Activated naive CD4-positive, alpha-beta T cell treated with anti-CD3 and anti-CD28 coated beads, Interleukin-2, amount 10 ng/mL, durations not matched to agents 7 days and 5 days (primary cell): ENCODE measurements at regions not wholly inside any gene's neighbourhood (a gene's known extent, or its start where the extent isn't known, plus 50 kb on each side); places are given as distances from the start of the nearest gene placed in this dataset.

ENCODE experiments used
- CTCF ChIA-PET: fragments of 350-600 bp; sonication (Branson Sonifier 250); formaldehyde crosslinking; loops from one replicate; lab custom pipeline; 2021; ENCODE audit warnings: antibody characterized with exemption; lab: Charles Lee
- DNase-seq: peaks from one replicate; pipeline ENCODE4 v3.0.0-alpha.2; 2020
- H3K27ac Mint-ChIP-seq: one replicate; pipeline ENCODE4 v1.8.0; 2021; ENCODE audit warnings: mild to moderate bottlenecking, moderate library complexity, mixed read lengths
- H3K27me3 Mint-ChIP-seq: one replicate; pipeline ENCODE4 v1.8.0; 2021; ENCODE audit warnings: mild to moderate bottlenecking, mixed read lengths
- H3K36me3 Mint-ChIP-seq: one replicate; pipeline ENCODE4 v1.8.0; 2021; ENCODE audit warnings: mixed read lengths
- H3K4me1 Mint-ChIP-seq: one replicate; pipeline ENCODE4 v1.8.0; 2021; ENCODE audit warnings: mixed read lengths
- H3K4me3 Mint-ChIP-seq: one replicate; pipeline ENCODE4 v1.8.0; 2021; ENCODE audit warnings: mild to moderate bottlenecking, moderate library complexity, mixed read lengths
- H3K9me3 Mint-ChIP-seq: one replicate; pipeline ENCODE4 v1.8.0; 2021; ENCODE audit warnings: mixed read lengths

DNA sequence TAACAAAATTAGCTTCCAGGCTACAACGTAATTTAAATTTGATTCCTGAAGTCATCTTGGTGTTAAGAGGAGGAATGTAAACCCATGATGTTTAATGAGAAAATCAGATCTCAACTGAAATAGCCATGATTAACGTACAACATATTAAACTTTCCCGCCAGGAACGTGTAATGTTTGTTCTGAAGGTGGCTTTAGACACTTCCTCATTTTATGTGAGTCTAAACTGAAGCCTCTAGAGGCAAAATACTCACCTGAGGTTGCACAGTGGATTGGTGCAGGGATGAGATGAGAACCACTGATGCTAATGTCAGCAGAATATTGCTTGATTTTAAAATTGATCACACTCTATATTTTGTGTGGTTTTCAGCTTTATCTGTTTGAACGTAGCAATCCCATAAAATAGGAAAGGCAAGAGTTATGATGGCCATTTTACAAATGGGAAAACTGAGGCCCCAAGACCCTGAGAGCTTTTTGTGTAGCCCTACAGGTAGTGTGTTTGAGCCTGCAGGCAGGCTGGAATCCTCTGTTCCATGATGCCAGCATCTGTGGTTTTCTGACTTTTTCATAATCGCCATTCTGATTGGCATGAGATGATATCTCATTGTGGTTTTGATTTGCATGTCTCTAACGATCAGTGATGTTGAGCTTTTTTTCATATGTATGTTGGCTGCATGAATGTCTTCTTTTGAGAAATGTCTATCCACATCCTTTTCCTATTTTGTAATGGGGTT lies 243.7 kb upstream of the BMPER start:
- Mint-ChIP-seq H3K27ac (no peak overlapping the region), H3K36me3 (no peaks in the 10 kb centered on the region), H3K9me3 (no peaks in the 10 kb centered on the region), H3K4me3 (no peak overlapping the region), H3K4me1 (no peaks in the 10 kb centered on the region), H3K27me3 (no peaks in the 10 kb centered on the region)
- CTCF ChIA-PET = no interaction called here
- no peak for DNase-seq

DNA sequence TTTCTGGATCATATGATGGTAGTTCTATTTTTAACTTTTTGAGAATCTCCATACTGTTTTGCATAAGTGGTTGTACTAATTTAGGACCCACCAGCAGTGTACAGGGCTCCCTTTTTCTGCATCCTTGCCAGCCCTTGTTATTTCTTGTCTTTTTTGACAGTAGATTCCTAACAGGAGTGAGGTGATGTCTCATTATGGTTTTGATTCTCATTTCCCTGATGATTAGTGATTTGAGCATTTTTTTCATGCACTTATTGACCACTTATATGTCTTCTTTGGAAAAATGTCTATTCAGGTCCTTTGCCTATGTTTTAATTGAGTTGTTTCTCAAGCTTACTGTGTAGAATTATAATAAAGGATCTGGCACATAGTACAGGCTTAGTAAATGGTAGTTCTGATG lies 238.8 kb upstream of the BMPER start:
- H3K27ac Mint-ChIP-seq = no peak overlapping the region
- H3K9me3 Mint-ChIP-seq = no peaks in the 10 kb centered on the region
- H3K4me3 Mint-ChIP-seq = no peak overlapping the region
- H3K36me3 Mint-ChIP-seq = no peaks in the 10 kb centered on the region
- no peak for DNase-seq
- H3K27me3 Mint-ChIP-seq = no peaks in the 10 kb centered on the region
- CTCF ChIA-PET = no interaction called here
- no peaks in the 10 kb centered on the region for H3K4me1 Mint-ChIP-seq

DNA sequence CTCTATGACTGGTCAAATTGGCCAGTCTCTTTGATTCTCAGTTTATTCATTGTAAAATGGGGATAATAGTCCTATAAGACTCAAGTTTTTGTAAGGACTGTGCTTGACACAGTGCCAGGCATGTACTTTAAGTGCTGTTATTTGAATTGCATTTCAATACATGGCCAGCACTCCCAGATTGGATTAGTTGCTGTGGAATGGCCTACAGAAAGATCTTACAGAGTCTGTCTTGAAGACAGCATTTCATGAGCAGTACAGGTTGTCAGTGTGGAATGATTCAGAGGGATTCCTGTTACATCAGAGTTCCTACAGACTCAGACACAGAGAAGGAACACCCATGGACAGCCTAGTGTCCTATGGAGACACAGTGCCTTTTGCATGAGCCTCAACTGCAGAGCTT lies 238.1 kb upstream of the BMPER start:
- H3K27ac Mint-ChIP-seq = no peak overlapping the region
- no peaks in the 10 kb centered on the region for H3K4me1 Mint-ChIP-seq
- DNase-seq = no peak
- H3K9me3 Mint-ChIP-seq = no peaks in the 10 kb centered on the region
- CTCF ChIA-PET = no interaction called here
- no peak overlapping the region for H3K4me3 Mint-ChIP-seq
- no peaks in the 10 kb centered on the region for H3K36me3 Mint-ChIP-seq
- no peaks in the 10 kb centered on the region for H3K27me3 Mint-ChIP-seq

DNA sequence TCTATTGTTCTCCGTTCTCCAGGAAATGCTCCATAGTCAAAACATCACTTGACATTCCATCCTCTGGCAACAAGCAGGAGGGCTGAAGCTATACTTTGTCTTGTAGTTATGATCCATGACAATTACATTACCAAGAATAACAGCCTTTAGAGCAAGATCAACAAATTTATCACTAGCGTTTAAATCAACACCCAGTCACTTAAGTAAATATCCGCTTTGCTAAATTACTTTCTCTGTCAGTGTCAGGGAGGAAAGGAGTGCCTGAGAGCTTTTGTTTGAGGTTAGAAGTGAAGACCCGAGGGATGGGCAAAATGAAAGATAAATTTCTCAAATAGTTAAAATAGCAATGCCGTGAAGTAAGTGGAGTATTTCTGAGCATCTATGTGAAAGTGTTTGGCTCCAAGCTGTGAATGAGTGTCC lies 236.1 kb upstream of the BMPER start:
- CTCF ChIA-PET = interaction anchor here (1.0 kb wide), 1 partner anchor 12 kb away, joined by 4 read pairs; no protein-coding TSS in a partner anchor
- no peaks in the 10 kb centered on the region for H3K27me3 Mint-ChIP-seq

DNA sequence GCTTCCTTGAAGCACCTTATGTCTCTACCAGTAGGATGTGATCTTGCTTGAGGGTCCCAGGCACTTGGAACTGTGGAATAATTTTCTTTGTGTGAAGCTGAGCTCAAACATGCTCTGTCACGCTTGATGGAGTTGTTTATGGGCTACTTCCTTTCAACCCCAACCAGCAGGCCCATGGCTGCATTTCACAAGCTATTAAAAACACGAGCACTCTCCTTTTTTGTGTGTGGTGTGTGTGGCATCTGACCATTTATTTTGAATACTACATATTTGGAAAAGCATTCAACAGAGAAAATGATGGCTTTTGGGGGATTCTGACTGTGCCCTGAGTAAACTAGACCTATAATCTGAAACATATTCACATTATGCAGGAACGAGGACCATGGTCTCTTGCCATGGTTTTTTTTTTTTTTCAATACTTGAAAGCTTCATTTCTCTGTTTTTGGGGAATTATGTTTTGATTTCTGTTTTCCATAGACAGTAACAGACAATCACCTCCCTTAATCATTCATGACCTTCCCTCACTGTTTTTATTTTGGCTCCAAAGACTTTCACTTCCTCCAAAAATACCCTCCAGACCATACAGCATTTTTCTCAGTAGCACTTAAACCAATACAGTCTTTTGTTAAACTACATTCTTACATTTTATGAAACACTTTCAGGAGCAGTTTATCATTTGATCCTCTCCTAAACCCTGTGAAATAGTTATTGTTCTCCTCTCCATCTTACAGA lies 233.6 kb upstream of the BMPER start:
- Mint-ChIP-seq H3K36me3 (no peaks in the 10 kb centered on the region), H3K4me3 (no peak overlapping the region), H3K27ac (no peak overlapping the region), H3K27me3 (no peaks in the 10 kb centered on the region), H3K9me3 (no peaks in the 10 kb centered on the region), H3K4me1 (no peaks in the 10 kb centered on the region)
- CTCF ChIA-PET = no interaction called here
- no peak for DNase-seq

More for the DNA sequence above, 236.1 kb upstream of the BMPER start:
- H3K27ac Mint-ChIP-seq = no peak overlapping the region
- no peak overlapping the region for H3K4me3 Mint-ChIP-seq
- H3K4me1 Mint-ChIP-seq = no peaks in the 10 kb centered on the region
- H3K36me3 Mint-ChIP-seq = no peaks in the 10 kb centered on the region
- no peak for DNase-seq
- H3K9me3 Mint-ChIP-seq = no peaks in the 10 kb centered on the region

DNA sequence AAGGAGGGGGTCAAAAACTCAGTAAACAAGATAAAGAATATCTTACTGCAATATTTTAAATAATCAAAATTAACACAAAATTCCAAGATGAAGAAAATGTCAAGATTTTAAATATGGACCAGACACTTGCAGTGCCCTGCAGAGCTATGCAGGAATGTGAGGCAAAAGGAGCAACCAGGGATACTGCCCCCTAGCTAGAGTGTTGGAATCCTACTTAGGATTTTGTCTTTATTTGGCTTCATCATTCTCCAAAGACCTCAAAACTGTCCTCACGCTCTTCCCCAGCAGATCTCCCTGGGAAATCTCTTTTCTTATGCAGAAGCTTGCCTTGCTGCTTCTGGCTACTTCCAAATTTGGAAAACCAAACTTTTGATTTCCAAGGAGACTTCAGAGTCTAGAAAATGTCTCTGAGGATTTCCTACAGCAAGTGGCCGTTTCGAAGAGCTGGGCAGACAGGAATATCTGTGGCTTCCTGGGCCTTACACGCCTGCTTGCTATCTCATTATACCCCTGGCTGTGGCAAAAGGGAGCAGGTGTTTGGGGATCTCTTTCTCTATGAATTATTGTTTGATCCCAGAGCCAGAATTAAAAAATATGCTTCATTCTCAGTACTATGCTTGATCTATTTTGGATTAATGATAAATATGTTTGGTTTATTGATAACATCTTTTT lies 232.2 kb upstream of the BMPER start:
- H3K4me3 Mint-ChIP-seq = no peak overlapping the region
- no peaks in the 10 kb centered on the region for H3K4me1 Mint-ChIP-seq
- no peaks in the 10 kb centered on the region for H3K27me3 Mint-ChIP-seq
- no peaks in the 10 kb centered on the region for H3K9me3 Mint-ChIP-seq
- CTCF ChIA-PET = no interaction called here
- H3K27ac Mint-ChIP-seq = no peak overlapping the region
- no peaks in the 10 kb centered on the region for H3K36me3 Mint-ChIP-seq
- no peak for DNase-seq

DNA sequence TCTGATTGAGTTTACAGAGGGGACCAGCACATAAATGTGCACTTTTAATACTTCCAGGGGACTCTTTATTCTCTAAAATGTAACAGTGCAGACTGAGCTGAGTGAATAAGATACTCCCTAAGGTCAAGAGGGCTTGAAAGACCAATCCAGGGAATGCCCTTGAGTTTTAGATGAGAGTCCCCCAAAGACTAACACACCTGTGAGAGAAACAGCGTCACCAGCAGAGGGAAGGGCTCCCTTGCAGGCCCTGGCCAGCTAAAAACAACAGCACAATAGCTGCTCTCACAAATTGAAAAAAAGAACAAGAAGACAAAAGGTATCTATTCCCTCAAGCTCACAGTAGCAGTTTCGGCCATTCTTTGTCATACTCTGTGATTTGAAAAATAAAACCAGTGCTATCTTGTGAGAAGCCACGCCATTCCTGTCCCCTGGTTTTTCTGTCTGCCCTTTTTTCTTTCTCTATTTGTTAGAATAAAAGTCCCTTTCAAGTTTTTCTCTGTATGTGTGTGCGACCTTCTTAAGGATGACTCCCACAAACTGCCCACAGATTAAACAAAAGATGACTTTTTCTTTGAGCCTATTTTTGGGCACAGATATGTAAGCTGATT lies 230.4 kb upstream of the BMPER start:
- Mint-ChIP-seq H3K27me3 (no peaks in the 10 kb centered on the region), H3K27ac (no peak overlapping the region), H3K4me3 (no peak overlapping the region), H3K36me3 (no peaks in the 10 kb centered on the region), H3K9me3 (no peaks in the 10 kb centered on the region), H3K4me1 (no peaks in the 10 kb centered on the region)
- no peak for DNase-seq
- CTCF ChIA-PET = no interaction called here

DNA sequence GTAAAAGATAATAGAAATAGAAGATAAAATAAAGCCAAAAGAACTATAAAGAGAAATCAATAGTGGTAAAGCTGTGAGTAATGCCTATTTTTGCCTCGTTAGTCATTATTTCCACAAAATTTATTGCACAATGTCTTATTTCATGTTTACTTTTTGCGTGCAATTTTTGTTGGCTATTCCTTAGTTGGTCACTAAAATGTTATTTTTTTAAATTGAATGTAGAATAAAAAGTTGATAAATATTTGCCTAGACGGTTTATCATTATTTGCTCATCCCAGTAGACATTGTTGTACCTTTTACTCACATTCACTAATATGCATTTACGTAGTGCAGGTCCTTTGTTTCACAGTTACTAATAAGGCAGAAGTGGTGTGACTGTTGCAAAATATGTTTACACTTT lies 227.8 kb upstream of the BMPER start:
- Mint-ChIP-seq H3K4me3 (no peak overlapping the region), H3K36me3 (no peaks in the 10 kb centered on the region), H3K27me3 (no peaks in the 10 kb centered on the region), H3K4me1 (no peaks in the 10 kb centered on the region), H3K27ac (no peak overlapping the region), H3K9me3 (no peaks in the 10 kb centered on the region)
- CTCF ChIA-PET = no interaction called here
- no peak for DNase-seq

DNA sequence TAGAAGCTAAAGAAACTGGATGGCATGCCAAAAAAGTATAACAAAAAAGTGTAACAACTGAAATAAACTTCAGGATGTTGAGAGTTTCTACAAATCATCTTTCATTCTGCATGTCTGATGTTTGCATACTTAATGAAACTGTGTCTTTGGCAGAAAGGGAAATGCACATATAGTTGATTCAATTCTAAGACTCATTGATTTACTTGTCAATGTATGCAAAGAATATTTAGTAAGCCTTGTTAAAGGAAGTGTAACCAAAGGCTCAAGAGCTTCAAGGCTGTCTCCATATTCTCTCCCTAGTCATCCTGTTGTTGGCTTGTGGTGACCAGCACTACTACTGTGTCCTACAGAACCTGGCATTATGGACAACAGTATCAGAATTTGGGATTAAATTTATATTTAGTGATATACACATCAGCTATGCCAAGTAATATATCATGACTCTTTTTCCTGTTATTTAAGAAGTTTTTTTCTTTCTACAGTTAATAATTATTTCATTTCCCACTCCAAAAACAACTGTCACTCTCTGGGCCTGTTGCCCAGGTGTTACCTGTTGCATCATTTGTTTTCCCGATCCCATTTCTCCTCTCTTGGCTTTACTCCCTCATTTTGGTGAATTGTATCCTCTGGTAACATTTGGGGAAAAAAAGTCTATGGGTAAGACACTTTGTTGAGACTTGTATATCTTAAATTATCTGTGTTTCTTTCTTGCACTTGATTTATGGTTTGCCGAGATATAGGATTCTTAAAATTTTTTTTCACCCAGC lies 226.6 kb upstream of the BMPER start:
- CTCF ChIA-PET = no interaction called here
- H3K36me3 Mint-ChIP-seq = no peaks in the 10 kb centered on the region
- no peaks in the 10 kb centered on the region for H3K4me1 Mint-ChIP-seq
- H3K4me3 Mint-ChIP-seq = no peak overlapping the region
- DNase-seq = no peak
- H3K9me3 Mint-ChIP-seq = no peaks in the 10 kb centered on the region
- H3K27me3 Mint-ChIP-seq = no peaks in the 10 kb centered on the region
- no peak overlapping the region for H3K27ac Mint-ChIP-seq

DNA sequence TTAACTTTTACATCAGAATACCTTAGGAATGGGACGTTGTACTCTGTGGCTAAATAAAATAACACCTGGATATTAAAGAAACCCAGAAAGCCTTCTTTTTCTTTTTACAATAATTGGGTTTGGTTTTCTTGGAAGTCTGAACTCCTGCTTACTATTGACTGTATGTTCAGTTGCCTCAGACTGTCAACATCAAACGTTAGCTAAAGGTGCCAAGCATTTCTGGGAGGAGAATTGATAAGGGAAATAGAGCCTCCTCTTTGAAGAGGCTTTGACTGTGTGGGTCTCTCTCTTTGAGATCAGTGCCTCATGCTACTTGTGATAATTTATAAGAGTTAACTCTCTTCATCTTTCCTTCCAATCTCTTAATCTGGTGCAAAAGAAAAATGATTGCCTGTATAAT lies 224.7 kb upstream of the BMPER start:
- Mint-ChIP-seq H3K36me3 (no peaks in the 10 kb centered on the region), H3K4me3 (no peak overlapping the region), H3K9me3 (no peaks in the 10 kb centered on the region), H3K4me1 (no peaks in the 10 kb centered on the region), H3K27ac (no peak overlapping the region), H3K27me3 (no peaks in the 10 kb centered on the region)
- no peak for DNase-seq
- CTCF ChIA-PET = no interaction called here

DNA sequence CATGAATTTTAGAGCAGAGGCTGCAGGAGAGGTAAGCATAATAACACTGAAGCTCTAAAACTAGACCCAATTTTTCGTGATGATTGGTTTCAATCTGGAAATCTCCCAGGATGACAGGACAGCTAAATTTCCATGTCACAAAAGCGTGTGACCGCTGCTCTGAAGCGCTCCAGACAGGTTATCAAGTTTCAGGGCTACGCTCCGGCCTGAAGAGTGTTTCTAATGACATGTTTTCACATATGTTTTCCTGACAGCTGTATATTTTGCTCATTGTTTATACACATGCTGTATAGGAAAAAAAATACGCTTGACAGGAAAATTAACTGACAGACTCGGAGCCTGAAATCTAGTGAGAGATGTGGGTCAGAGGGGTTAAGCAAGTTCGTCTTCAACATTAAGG lies 219.8 kb upstream of the BMPER start:
- CTCF ChIA-PET = no interaction called here
- no peaks in the 10 kb centered on the region for H3K4me1 Mint-ChIP-seq
- no peaks in the 10 kb centered on the region for H3K27me3 Mint-ChIP-seq
- H3K9me3 Mint-ChIP-seq = peaks cover 4% of the 10 kb centered on the region
- no peak overlapping the region for H3K4me3 Mint-ChIP-seq
- H3K36me3 Mint-ChIP-seq = no peaks in the 10 kb centered on the region
- no peak overlapping the region for H3K27ac Mint-ChIP-seq
- DNase-seq = no peak

DNA sequence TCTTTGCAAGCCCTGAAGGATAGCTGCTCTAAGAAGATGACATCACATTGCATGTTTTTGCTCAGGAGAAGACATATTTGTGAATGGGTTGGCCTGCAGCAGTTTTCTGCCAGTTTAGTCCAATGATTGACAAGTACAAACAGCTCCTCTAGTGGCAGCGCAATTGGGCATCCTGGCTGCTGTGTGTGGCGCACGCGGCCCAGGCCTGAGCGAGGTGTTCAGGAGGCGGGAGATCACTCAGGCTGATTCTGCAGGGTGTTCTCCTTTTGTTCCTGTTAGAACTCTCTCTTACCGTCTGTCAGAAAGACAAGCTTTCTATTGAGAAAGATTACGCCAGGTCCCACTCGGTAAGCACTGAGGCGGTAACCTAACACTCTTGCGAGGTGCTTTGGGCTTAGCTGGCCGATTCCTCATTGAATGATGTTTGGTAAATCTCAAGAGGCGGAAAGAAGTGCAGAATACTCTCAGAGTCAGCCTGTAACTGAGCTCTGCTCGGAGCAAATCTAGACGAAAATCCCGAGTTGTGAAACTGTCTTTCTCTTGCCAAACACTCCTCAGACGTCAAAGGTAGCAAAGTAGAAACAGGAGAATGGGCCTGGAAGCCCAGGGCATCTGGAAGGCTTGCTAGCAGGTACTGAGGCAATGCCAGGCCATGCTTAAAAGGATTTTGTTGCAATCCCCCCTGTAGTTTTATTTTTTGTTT lies 219.2 kb upstream of the BMPER start:
- Mint-ChIP-seq H3K4me3 (no peak overlapping the region), H3K27me3 (no peaks in the 10 kb centered on the region), H3K9me3 (peaks cover 4% of the 10 kb centered on the region), H3K27ac (no peak overlapping the region), H3K36me3 (no peaks in the 10 kb centered on the region), H3K4me1 (no peaks in the 10 kb centered on the region)
- CTCF ChIA-PET = no interaction called here
- no peak for DNase-seq

DNA sequence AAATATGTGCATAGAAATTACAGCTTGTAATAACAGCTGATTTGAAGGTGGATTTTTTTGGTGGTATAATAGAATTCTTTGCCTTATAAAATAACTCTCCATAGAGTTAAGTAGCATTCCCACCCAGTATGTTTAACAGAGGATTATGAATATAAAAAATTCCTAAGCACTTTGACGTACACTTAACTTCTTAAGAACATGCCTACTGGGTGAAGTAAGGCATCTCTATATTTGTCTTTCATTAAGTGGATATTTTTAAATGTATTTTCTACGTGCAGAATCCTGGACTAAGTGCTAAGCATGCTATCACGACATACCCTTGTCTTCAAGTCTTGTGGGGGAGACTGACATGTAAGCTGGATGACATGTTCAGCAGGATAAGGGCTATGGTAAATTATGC lies 217.7 kb upstream of the BMPER start:
- Mint-ChIP-seq H3K36me3 (no peaks in the 10 kb centered on the region), H3K4me1 (no peaks in the 10 kb centered on the region), H3K4me3 (no peak overlapping the region), H3K27me3 (no peaks in the 10 kb centered on the region), H3K9me3 (peaks cover 5% of the 10 kb centered on the region), H3K27ac (no peak overlapping the region)
- DNase-seq = no peak
- CTCF ChIA-PET = no interaction called here
